ENCODE measurements at regions not wholly inside any gene's neighbourhood (a gene's known extent, or its start where the extent isn't known, plus 50 kb on each side); places are given as distances from the start of the nearest gene placed in this dataset.
"Not testable (repeated sequence)": the region's sequence is repeated elsewhere in the genome, so short reads cannot be mapped to it uniquely, and the experiment has no call there.

DNA sequence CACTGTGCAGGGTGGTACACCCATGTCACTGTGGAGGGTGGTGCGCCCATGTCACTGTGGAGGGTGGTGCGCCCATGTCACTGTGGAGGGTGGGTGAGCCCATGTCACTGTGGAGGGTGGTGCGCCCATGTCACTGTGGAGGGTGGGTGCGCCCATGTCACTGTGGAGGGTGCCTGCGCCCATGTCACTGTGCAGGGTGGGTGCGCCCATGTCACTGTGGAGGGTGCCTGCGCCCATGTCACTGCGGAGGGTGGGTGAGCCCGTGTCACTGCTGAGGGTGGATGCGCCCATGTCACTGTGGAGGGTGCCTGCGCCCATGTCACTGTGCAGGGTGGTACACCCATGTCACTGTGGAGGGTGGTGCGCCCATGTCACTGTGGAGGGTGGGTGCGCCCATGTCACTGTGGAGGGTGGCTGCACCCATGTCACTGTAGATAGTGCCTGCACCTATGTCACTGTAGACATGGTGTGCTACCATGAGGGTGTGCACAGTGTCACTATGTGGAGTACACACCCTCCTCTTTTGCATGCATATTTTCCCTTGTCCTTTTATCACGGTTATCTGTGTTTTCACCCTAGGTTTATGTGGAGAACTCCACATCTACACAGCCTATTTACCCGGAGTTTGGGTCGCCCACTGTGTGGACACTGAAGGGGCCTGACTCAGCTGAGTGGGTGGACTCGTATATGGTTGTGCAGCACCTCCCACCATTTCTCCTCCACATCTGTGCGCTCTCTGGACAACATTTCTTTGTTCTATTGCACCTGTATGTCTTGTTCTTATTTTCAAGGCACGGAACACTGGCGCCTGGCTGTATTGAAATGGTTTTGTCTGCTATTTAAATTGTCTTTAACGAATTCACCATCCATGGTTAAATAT lies 222.4 kb downstream of the ERMARD start:
- DNase-seq, result not testable (repeated sequence)

DNA sequence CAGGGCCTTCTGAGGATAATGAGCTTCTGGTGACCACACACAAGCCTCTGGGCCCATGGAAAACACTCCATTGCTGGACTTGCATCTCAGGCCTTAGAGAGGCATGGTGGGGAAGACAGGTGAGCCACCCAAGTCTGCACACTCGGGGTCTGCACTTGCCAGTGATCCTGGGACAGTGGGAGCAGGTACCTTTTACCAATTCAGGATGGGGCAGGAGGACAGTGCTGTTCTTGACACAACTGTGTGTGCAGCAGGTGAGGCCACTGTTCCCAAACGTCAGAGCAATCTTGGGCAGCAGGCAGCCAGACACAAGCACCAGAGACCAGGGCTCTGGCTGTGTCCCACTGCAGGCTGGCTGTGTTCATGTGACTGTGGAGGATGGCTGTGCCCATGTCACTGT lies 221.3 kb downstream of the ERMARD start:
- peak; percentile 3 for DNase-seq

DNA sequence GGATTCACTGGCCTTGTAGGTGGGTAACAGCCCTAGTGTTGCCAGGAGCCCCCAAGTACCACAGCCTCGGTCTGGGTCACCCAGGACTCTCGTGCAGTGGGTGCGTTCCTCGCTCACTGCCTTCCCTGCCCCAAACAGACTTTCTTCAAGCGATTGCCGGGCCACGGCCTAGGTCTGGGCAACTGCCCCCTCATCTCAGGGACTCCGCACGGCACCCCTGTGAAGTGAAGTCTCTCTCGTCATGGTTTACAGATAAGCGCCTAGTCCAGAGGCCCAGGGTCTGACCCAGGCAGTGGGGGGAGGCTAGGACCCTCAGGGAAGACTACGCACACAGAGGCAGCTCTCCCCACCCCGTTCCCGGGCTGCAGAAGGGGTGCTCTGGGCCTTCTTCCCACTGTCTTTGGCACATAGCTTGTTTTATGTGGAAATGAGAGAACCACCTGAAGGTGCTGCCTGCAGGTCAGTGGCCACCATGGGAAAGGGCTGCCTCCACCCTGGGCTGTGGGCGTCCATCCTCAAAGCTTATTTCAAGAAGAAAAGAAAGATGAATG lies 220.8 kb downstream of the ERMARD start:
- DNase-seq, result no peak

DNA sequence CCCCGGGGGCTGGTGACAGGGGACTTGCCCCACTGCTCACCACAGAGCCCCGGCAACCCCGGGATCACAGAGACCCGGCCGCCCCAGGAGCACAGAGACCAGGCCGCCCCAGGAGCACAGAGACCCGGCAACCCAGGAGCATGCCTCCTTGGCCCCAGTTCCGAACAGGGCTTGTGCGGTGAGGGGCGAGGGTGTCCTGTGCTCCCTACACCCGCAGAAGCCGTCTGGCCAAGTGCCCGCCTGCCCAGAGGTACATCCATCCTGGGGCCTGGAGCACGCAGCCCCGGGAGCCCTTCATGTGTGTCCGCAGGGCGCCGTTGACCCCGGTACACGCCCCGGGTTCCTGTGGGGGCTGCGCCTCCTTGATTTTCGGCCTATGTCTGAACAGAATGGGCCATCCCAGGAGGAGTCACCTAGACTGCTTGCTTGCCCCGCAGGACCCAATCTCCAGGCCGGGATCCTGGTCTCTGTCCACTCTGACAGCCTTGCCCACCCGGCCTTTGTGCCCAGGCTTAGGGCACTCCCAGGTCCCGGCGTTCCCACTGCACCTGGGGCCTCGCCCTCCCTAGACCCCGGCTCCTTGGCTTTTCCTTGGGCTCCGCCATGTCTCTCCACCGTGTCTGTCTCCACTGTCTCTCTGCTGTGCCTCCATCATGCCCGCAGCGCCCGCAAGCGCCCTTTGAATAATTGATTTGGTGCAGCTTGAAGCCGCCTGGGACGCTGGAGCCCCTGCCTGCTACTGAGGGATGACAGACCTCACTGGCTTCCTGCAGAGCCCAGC lies 219.8 kb downstream of the ERMARD start:
- no peak for DNase-seq

DNA sequence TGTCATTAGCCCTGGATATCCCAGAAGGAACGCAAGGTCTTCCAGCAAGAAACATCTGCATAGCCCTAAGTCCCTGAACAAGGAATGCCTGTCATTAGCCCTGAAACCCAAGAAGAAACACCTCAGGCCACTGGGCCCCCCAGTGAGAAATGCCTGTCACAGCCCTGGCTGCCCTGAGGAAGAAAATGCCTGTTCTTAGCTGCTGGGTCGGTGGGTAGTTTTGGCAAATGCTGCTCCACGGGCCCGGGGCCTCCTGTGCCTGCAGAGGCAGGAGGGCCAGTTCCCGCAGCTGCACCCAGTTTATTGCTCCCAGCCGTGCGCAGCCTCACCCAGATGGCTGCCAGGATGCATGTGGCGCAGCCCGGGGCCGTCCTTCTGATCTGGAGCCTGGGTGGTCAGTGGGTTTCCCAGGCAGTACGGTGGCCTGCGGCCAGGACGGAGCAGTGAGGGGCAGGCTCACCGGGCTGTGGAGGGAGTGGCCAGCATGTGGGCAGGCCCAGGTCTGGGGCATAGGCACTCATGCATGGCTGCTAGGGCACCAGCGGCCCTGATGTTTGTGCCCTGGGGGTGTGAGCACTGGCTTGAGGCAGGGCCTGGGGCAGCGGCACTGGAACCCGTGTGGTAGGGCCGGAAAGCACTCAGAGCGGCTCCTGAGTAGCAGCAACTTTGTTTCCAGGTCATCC lies 219.0 kb downstream of the ERMARD start:
- no peak for DNase-seq

DNA sequence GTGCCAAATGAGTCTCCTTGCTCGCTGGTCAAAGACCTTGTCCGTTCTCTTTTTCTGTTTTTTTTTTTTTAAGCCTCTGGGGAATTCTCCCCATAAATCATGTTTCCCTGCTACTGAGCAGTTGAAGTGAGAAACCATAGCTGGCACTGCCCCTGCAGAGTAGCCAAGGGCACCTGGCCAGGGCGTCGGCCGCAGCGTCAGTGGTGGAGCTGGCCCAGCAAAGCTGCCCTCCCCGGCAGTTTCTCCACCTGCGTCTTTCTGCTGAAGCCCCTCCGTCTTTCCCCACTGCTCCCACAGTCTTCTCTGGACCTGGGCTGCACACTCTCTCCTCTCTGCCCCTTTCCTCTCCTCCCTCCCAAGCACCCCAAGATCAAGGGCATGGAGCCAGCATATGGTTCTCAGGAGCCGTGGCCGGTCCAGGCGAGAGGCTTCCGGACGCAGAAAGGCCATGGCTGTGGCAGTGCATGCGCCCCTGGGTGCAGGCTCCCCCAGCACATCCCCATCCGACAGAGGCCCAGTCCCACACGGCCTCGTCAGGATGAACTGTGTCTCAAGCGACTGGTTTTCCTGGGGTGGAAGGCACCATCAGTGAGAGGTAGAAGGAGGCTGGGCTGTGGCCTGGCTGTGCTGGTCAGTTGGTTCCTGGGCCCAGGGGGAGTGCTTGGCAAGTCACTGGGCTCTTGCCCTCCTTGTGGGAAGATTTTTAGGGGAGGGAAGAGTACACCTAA lies 218.1 kb downstream of the ERMARD start:
- DNase-seq, result no peak

DNA sequence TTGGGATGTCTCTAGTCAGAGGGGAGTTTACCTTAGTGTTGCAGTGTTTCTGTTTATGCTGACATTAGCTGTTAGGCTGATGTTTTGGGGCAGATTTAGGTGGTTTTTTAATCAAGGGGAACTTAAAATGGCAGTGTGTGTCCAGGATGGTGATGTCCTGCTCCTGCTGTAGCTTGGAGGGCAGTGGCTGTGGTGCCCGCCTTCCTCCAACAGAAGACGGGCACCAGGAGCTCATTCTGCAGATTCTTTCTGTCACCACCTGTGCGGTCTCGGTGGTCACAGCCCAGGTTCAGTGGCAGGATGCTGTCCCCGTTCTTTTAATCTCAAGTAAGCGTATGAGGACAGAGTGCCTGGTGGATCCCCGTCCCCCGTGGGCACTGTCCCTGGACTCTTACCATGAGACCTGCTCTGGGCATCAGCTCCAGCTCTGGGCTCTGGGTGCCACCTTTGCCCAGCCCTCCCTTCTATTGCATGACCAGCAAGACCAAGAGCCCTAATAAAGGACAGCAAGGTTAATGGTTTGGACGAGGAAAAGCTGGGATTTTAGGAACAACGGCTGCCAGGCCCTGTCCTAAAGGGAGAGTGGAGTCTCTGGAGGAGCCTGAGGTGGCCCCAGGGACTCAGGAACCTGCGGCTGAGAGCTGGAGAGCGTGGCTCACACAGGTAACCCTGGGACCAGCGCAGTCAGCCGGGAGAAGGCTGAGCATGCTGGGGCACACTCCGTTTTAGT lies 217.3 kb downstream of the ERMARD start:
- DNase-seq, result no peak

DNA sequence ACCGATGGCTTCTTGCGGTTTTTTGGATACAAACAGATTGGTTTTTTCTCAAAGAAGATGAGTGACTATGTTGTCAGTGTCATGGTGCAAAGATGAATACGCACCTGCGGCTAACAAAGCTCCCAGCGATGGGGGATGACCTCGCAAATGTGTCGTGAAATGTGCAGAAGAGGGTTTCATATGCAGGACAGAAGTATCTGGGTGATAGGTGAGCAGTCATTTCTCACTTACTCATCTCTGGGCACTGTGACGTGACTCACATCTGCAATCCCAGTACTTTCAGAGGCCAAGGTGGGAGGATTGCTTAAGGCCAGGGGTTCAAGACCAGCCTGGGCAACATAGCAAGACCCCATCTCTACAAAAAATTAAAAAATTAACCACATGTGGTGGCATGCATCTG lies 216.3 kb downstream of the ERMARD start:
- DNase-seq, result no peak

DNA sequence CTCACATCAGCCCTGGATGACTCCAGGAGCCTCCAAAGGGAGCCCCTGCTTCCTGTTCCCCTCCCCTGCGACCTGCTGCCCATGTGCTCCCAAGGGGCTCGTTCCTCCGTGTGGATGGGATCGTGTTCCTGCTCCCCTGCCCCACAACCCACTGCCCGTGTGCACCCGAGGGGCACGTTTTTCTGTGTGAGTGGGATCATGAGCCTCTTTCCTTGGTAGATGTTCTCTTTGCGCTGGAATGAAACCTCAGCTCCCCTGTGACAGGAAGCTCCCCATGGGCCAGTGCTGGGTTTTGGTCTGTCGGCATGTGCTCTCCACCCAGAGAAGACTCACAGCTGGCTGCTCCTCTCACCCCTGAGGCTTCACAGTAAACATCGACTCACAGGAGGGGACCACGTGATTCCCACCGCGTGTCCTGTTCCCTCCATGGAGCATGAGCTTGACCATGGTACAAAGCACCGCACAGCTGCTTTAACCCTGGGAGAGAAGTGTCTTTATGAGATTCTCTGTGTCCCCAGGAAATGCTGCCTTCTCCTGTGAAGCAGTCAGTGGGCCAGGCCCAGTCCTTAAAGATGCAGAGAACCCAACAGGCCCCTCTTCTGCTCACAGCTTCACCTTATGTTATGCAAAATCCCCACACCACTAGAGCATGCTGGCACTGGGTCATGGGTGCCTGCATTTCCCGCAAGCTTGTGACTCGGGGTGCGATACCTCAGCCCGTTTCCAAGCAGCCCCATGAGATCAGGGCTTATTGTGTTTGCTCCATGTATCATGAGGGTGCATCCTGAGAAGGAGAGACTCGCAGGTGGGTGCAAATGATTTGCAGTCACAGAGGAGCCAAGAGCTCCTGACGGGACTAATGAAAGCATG lies 215.1 kb downstream of the ERMARD start:
- DNase-seq, result no peak

DNA sequence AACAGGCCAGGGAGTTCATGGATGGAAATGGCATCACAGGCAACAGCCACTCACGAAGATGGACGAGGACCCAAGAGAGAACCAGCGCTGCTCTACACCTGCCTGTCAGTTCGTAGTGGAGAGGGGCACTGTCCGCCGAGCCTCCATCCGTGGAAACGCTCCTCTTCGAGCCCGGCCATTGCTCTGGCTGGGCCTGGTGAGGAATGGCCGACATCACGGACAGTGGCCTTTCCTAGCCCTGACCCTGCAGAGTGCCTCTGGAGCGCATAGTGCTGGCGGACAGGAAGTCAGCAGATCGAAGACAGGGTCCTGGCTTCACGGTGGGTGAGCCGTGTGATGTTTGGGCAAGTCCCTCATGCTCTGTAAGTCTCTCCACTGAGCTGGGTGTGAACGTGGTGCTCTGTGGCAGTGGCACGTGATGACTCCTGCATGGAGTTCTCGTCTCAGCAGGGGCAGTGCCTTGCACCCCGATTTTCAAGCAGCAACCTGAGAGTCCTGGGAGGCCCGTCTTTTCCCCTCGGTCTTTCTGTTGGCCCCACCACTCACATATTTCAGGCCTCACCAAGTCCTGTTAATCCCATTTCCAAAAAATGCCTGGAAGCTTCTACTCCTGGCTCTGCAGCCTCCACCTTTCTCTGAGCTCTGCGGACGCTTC lies 214.4 kb downstream of the ERMARD start:
- DNase-seq, result no peak

DNA sequence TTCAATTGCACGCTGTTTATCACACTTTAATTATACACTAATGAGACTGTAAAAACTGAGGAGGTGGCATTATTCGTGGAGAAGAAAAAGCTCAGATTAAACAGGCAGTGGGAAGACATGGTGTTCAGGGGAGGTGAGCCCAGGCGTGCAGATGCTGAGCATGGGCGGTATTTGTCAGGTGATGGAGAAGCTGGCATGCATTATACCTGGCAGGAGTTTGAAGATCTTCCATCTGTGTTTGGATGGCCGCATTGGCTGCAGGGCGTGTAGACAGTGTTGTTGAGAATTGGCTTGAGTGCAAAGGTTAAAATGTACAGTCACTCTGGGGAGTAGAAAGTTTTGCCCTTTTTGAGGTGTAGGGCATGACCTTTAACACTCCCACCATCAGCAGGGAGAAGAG lies 213.8 kb downstream of the ERMARD start:
- no peak for DNase-seq

DNA sequence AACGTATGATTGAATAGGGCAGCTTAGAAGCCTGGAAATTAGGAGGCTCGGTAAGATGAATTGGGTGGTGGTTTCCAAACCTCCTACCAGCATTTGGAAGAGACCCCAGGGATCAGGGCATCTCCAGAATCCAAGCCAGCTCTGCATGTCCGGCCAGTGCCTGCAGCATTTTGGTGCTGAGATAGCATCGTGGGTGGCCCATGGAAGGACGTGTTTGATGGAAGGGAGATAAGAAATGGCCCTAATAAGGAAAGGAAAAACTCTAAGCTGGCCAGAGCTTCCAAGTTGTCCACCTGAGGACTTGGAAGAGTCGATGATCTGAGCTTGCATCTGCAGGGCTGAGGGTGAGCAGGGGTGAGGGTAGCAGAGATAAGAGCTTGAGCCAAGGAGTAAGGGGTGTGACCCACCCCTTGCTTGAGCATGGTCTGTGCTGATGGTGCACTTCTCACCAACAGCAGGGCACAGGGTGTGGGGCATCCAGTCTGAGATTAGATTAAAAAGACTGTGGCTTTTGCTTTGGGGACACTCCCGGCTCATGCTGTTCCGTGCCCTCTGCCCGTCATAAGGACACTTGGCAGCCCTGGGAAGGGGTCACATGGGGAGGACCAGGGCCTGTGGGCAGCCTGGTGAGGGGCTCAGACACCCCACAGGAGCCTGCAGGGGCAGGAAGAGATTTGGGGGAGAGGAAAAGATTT lies 213.2 kb downstream of the ERMARD start:
- peak; percentile 6 for DNase-seq

DNA sequence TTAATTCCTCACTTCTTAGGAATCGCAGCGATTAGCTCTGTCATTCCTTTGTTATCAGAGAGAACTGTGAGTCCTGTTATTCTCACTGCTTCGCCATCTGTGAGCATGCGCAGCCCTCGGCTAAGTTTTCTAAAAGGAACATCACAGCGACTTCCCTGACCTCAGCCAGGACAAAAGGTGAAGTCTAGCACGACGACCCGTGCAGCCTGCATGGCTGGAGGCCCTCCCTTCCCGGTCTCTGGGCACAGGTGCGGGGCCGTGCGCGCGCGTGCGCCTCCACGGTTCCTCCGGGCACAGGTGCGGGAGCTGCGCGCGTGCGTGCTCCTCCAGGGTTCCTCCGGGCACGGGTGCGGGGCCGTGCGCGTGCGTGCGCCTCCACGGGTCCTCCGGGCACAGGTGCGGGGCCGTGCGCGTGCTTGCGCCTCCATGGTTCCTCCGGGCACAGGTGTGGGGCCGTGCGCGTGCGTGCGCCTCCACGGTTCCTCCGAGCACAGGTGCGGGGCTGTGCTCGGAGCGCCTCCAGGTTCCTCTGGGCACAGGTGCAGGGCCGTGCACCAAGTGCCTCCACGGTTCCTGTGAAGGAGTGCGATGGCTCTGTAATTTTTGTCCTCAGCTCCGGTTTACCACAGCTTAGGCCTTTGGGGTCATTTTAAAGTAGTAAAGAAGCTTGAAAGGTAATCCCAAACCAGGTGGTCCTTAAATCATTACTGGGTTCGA lies 212.3 kb downstream of the ERMARD start:
- DNase-seq, result no peak

DNA sequence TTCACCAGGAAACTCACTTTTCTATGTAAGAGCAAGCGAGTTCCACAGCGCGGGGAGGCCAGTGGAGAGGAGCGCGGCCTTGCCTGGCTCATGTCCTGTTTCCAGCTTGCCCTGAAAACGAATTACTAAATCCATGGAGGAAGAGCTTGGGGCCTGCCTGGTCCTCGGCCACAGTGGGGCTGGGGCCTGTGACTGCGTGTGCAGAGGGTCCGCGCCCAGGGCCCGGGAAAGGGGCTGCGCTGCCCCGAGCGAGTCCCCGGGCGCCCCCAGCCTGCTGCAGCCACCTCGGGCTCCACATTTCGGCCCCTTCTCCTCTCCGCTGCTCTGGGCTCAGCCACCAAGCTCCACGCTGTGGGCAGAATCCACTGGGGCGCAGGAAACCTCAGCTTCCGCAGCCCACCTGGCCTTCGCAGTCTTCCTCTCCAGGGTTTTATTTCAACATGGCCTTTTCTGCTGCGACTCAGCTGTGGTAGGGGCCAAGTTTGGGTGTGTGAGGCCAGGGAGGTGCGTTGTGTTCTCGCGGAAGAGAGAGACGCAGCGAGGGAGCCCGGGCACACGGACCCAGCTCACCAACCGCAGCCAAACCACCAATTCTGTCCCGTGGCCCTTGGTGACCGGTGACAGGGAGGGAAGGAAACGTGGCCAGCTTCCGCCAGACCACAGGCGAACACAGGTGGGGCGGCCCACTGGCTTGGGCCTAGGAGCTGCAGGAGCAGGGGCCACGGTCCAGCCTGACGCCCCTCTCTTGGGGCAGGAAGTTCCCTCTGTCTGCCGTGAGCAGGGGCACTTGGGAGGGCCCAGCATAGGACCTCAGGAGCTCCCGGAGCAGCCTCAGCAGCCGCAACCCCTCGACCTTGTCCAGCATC lies 211.4 kb downstream of the ERMARD start:
- DNase-seq, result peak; percentile 4

DNA sequence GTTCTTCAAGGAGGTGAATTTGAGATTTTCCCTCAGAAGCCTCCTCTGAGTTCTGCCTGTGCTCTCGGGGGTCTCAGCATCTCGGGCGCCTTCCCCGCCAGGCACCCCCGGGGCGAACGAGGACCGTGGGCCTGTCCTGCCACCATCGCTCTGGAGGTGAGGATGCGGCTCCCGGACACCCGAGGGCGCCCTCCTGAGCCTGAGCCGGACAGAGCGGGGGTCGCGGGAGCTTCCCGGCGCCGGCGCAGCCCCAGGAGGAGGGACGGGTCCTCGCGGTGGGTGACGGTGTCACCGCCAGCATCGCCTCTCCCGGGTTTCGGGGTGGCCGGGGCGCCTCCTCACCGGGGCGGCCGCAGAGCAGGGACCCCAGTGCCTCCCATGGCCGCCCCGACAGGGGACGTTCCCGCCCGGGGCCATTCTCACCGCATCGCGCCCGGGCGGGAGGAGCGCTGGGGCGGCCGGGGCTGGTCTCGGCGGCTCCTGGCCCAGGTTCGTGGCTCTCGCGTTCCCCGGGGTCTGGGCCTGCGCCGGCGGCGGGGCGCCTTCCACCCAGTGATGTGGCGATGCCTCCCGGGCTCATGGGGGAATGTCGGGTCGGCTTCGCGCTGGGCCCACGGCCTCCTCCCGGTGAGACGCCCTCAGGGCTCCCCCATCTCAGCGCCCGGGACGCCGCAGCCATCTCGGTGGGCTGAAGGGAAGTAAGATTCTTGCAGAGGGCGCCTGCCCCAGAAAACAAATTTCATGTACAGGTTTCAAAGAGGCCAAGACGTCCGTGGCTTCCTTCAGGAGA lies 210.5 kb downstream of the ERMARD start:
- peak; percentile 11 for DNase-seq

DNA sequence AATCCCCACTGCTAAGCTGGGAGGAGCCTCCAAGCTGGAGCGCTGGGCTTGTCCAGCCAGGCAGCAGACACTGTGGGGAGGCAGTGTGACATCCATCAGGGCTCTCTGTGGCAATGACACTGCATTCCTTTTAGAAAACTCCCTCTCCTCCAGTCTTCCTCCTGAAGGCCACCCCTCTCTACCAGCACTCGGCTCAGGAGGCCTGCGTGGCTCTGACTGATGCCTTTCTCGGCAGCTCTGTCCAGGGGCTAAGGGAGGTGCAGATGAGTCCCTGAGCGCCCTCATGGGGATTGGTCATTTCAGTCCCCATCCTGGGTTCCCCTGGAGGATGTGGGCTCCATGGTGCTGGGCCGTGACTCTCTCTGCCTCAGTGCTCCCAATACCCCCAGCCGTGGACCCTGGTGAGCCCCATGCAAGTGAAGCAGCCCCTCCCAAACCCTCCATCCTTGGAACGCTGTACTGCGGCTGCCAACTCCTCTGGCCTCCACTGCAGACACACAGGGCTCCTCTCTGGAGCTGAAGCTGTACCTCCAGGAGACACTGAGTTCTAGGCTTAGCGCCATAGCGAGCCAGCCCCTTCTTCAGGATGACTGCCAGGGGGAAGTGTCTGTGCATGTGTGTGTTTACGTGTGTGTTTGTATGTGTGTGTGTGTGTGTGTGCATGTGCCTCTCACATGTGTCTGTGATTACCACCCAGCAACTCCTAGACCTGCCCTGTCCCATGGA lies 209.6 kb downstream of the ERMARD start:
- peak; percentile 4 for DNase-seq

All from activated CD4-positive, alpha-beta T cell treated with anti-CD3 and anti-CD28 coated beads for 1 hour (primary cell).